Sciatic nerve (tissue), 2 donors: ENCODE measurements at regions not wholly inside any gene's neighbourhood (a gene's known extent, or its start where the extent isn't known, plus 50 kb on each side); places are given as distances from the start of the nearest gene placed in this dataset.
"Not testable (repeated sequence)": the region's sequence is repeated elsewhere in the genome, so short reads cannot be mapped to it uniquely, and the experiment has no call there.

Experiments
- ATAC-seq: fragments of 200-7000 bp; cut with Tn5 transposase; one replicate; pipeline ENCODE4 v1.9.1; 2020; ENCODE audit warnings: mild to moderate bottlenecking, moderate library complexity
- DNase-seq: peaks from one replicate; pipeline ENCODE4 v3.0.0-alpha.2; 2020; ENCODE audit warnings: low spot score
- intact Hi-C: fragments of 100-400 bp; cut with DNase I; formaldehyde crosslinking; loops from one replicate; pipeline ENCODE4 v1.14.2; 2022
- donor health status: DM: no; HTN: no; CAD: no.
- donor health status: DM: no; HTN: no; CAD: no.

DNA sequence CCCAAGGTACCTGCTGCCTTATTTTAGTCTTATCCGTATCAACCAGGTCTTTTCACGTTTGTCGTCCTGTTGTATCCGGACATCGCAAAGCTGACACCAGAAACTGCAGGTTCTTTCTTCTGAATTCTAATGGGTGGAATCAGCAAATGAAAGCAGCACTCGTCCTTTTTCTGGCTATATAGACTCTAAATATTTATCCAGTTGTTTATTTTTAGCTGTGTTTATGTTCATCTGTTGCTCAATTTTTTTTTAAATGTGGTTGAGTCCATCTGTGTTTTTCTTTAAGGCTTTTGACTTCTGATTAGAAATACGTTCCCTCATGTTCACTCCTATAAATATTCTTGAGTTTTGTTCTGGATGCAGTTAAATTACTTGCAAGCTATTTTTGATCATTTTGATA, 831.7 kb downstream of the MTRR start:
- intact Hi-C loops: no loop called here
- ATAC-seq: no peak
- no peak for DNase-seq

- DNase-seq (no peak), ATAC-seq (peak; percentile 41)
- intact Hi-C loops: no loop called here
Measured at GRCh38 chr5:8701251-8701650, 832.3 kb downstream of the MTRR start.

DNA sequence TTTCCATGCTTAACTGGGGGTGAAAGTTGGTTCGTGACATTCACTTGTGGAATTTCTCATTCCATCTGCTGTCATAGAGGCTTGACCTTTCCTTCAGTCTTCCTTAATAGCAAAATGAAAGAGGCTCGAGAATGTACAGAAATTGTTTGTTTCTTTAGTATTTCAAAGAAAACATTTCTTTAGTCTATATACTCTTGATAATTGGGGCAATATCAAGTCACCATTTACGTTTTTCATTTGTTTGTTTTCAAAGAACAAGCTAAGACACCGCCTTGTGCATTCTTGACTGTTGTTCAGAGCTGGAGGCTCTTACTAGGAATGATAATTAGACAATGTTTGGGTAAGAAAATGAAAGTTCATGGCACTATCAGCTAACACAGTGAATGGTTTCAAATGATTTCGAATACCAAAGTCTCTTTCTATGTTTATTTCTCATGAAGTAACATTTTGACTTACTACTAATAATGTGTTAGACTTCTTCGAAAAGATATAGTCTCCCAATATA, 835.4 kb downstream of the SEMA5A start:
- no peak for ATAC-seq
- intact Hi-C loops: no loop called here
- DNase-seq: no peak

GRCh38 chr5:8714198-8714597, 831.7 kb downstream of the SEMA5A start:
- no peak for ATAC-seq
- intact Hi-C loops: no loop called here
- no peak for DNase-seq

DNA sequence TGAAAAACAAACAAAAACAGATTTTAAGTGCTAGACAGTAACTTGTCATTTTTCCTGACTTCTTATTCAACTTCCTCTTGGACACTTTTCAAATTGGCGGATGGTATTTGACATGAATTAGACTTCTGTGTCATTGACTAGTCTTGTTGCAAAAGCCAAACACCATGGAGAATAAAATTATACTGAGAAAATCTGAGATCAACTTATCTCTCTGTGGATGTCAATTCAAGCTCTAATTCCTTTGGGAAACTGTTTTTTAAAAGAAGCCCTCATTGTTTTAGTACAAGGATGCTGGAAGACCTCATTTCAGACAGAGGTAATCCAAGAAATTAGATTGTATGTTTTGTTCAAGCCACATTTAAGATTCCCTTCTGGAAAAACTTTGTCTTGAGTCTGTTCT, 831.0 kb downstream of the SEMA5A start:
- intact Hi-C loops: no loop called here
- no peak for ATAC-seq
- no peak for DNase-seq

GRCh38 chr5:8719796-8720195, 826.1 kb downstream of the SEMA5A start:
- ATAC-seq: no peak
- intact Hi-C loops: no loop called here
- no peak for DNase-seq

DNA sequence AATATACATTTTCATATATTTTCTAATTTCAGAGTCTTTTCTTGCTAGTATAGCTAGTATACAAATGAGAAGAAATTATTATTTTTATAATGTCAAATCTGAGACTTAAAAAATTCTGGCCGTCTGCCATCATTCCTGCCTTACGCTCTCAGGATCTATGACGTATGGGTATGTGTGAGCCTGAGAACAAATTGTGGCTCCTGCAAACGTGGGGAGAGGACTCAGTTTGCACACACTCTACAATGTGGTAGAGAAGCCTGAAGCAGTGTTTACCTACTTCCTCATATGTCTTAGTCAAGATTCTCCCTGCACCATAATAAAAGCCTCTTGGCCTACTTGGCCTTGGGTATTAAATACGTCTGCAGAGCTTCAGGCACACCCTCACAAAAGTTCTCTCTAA, 825.4 kb downstream of the SEMA5A start:
- ATAC-seq (no peak), DNase-seq (no peak)
- intact Hi-C loops: no loop called here

DNA sequence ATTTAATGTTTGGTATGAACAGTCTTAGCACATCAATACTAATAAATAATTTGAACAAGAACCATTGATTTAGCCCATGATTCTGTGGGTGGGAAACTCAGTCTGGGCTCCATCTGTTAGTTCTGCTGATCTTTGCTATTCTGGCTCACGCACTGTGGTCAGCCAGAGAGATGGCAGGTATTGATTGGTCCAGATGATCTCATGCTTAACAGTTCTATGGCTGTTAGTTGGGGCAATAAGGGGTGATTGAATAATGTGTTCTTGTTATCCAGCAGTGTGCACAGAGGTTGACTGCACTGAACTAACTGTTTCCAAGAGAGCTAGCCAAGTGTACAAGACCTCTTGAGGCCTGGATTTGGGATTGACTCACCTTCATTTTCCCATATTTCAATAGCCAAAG, 824.3 kb downstream of the SEMA5A start:
- ATAC-seq: no peak
- DNase-seq: no peak
- intact Hi-C loops: no loop called here

- intact Hi-C loops: no loop called here
- no peak for DNase-seq
- peak; percentile 17 for ATAC-seq
Measured at GRCh38 chr5:8726383-8727036, 819.4 kb downstream of the SEMA5A start.

DNA sequence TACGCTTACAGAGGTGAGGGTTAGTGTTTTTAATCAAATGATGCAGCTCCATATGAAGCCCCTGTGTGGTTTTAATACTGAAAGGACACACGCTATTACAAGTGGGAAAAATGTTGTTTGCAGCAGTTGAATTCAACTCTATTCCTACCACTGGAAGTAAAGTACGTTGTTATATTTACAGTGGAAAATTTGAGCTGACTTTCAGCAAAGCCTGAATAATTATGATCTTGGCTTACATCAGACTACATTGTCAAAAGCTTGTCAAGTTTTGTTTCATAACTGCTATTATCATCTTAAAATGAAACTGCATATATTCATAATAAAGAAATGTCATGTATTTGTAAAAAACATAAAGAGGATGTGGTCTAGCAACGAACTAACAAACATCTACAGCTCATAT, 818.5 kb downstream of the SEMA5A start:
- ATAC-seq (no peak), DNase-seq (no peak)
- intact Hi-C loops: no loop called here

DNA sequence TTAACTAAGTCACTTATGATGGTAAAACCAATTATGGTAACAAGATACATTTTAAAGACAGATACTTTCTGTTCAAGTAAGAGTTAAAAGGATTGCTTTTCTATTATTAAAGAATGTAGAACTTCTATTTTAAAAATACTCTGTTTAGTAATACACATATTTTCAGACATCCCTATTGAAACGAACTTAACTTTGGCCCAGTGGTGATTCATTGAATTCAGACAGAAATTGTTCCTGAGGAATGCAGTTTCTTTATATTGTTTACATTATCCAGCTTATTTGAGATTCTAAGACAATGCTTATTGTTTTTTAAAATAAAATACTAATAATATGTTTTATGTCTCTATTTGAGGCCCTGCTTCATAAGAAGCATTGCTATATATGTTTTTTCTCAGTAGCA, 816.4 kb downstream of the SEMA5A start:
- ATAC-seq (no peak), DNase-seq (no peak)
- intact Hi-C loops: no loop called here

GRCh38 chr5:8730194-8730593, 815.7 kb downstream of the SEMA5A start:
- ATAC-seq (no peak), DNase-seq (no peak)
- intact Hi-C loops: no loop called here

DNA sequence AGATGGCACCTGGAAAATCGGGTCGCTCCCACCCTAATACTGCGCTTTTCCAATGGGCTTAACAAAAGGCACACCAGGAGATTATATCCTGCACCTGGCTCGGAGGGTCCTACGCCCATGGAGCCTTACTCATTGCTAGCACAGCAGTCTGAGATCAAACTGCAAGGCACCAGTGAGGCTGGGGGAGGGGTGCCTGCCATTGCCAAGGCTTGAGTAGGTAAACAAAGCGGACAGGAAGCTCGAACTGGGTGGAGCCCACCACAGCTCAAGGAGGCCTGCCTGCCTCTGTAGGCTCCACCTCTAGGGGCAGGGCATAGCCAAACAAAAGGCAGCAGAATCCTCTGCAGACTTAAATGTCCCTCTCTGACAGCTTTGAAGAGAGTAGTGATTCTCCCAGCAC, 814.8 kb downstream of the SEMA5A start:
- intact Hi-C loops, ATAC-seq, DNase-seq: not testable (repeated sequence)

DNA sequence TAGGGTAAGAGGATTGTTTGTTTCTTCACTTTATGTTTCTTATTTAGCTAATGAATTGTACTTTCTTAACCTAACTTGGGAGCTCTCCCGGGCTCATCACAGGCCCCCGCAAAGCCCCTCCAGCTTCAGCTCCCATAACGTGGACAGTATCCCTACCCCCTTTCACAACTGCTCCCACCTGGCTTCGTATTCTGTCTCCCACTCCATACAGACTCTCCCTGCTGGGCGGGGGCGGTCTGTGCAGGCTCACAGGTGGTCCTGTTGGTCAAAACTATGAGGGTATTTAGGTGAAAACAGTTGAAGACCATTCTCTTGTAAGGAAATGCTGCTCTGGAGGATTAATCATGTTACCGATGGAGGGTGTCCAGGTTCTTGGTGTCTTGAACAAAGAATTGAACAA, 805.3 kb downstream of the SEMA5A start:
- ATAC-seq: no peak

GRCh38 chr5:8749556-8749955, 796.3 kb downstream of the SEMA5A start:
- DNase-seq (no peak), ATAC-seq (no peak)
- intact Hi-C loops: no loop called here

More for the DNA sequence above, 805.3 kb downstream of the SEMA5A start:
- DNase-seq: no peak
- intact Hi-C loops: no loop called here

DNA sequence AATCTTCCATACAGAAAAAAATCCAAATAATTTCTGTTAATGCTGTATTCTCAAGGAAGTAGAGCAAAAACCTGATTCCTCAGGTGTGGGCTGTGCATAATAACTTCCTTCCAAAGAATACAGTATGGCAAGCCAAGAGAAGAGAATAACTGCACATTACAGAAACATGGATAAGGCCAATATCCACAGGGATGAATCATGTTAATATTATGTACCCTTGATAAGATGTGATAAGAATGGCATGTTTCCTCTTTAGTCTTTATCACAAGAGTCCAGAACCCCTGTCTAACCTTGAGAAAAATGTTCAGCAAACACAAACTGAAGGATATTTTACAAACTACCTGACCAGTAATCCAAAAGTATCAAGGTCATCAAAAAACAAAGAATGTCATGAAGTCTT, 795.8 kb downstream of the SEMA5A start:
- no peak for DNase-seq
- ATAC-seq: no peak
- intact Hi-C loops: no loop called here

DNA sequence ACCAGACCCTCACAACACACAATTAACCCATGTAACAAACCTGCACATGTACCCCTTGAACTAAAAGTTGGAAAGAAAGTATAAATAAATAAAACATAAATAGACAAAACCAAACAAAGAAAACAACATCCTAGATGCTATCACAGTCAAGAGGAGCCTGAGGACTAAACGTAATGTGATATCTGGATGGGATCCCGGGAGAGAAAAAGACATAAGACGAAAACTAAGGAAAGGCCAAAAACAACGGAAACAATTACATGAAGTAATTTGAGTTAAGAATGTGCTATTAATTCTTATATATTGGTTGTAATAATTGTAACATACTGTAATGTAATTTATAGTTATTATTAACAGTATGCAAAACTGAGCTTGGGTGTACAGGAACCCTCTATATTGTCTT, 793.9 kb downstream of the SEMA5A start:
- DNase-seq (no peak), ATAC-seq (no peak)
- intact Hi-C loops: no loop called here

DNA sequence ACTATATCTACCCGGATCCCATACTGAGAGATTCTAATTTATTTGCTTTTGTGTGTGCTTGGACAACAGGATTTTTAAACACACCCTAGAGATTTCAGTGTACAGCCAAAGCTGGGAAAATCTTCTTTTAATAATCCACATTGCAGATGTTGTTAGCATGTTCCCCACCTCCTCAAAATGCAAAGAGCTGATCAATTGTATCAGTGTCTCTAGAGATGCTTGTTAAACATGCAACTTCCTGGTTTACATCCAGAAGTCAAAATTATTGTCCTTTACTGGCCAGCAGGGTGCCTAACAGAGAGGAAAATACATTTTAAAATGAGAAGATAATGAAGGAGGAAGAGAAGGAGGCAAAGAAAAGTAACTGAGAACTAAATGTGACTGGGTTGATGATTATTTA, 793.3 kb downstream of the SEMA5A start:
- DNase-seq (no peak), ATAC-seq (no peak)
- intact Hi-C loops: no loop called here

GRCh38 chr5:8756498-8757084, 789.3 kb downstream of the SEMA5A start:
- peak; percentile 55 for ATAC-seq
- no peak for DNase-seq
- intact Hi-C loops: no loop called here

DNA sequence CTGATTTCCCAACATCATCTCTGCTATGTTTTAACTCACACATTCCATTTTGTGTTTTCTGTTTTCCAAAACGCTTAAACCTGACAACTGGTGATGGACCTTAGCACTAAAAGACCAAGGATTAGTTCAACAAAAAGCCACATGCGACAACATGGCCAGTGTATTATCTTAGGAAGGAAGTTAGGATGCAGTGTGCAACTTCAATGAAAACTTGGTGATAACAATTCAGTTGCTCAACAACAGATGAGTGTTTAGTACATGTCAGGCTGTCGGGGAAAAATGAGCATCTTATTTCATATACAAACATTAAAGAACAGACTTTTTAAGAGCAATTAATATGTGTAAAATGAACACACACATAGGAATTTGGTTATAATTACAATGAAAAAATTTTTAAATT, 780.0 kb downstream of the SEMA5A start:
- intact Hi-C loops: no loop called here
- DNase-seq: no peak
- no peak for ATAC-seq

DNA sequence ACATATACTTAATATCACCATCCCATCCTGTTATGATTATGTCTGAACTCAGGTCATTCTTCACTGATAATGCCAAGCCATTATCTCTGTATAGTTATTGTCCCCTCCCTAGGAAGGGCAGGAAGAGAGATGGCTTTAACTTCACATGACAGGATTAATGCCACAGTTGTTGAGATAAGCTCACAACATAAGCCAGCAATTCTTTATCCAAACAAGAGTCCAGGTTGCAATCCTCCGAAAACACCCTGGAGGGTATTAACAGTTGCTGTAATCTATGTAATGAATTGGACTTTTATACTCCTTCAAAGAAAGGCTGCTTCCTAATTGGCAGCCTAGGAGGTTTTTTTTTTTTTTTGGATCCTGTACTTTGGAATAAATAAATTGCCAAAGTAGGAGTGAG, 779.4 kb downstream of the SEMA5A start:
- DNase-seq (no peak), ATAC-seq (no peak)
- intact Hi-C loops: no loop called here
